PFSK-1 (cell line): ENCODE measurements at regions not wholly inside any gene's neighbourhood (a gene's known extent, or its start where the extent isn't known, plus 50 kb on each side); places are given as distances from the start of the nearest gene placed in this dataset.

Experiments
- FOXP2 ChIP-seq: optimal IDR thresholded peaks from 2 replicates; pipeline ENCODE3; 2011; ENCODE audit warnings: borderline replicate concordance, control low read depth, inconsistent platforms; ENCODE audit not compliant: insufficient read depth; ENCODE audit errors: extremely low read length, extremely low read depth
- POLR2AphosphoS5 ChIP-seq: IDR thresholded peaks from 2 replicates; pipeline ENCODE4 v1.6.1; 2012; ENCODE audit warnings: low read depth, mild to moderate bottlenecking, control low read depth, low read length, moderate library complexity
- SIN3A ChIP-seq: IDR thresholded peaks from 2 replicates; pipeline ENCODE4 v1.6.1; 2012; ENCODE audit warnings: mild to moderate bottlenecking, low read length, moderate library complexity, borderline replicate concordance; ENCODE audit not compliant: insufficient read depth
- TAF1 ChIP-seq: IDR thresholded peaks from 2 replicates; pipeline ENCODE4 v1.6.1; 2012; ENCODE audit warnings: low read length, control low read depth, borderline replicate concordance; ENCODE audit not compliant: insufficient read depth
- TF ChIP-seq, protein P1 (sequence below), 2 experiments: IDR thresholded peaks; 2 replicates each; pipeline versions ENCODE4 v1.6.1 to v1.8.0; 2011 to 2012; ENCODE audit warnings: low read depth in 2 of 2, low read length in 2 of 2, control low read depth in 1 of 2, inconsistent platforms in 1 of 2, mild to moderate bottlenecking in 1 of 2, moderate library complexity in 1 of 2; ENCODE audit not compliant: insufficient read depth in 1 of 2

DNA sequence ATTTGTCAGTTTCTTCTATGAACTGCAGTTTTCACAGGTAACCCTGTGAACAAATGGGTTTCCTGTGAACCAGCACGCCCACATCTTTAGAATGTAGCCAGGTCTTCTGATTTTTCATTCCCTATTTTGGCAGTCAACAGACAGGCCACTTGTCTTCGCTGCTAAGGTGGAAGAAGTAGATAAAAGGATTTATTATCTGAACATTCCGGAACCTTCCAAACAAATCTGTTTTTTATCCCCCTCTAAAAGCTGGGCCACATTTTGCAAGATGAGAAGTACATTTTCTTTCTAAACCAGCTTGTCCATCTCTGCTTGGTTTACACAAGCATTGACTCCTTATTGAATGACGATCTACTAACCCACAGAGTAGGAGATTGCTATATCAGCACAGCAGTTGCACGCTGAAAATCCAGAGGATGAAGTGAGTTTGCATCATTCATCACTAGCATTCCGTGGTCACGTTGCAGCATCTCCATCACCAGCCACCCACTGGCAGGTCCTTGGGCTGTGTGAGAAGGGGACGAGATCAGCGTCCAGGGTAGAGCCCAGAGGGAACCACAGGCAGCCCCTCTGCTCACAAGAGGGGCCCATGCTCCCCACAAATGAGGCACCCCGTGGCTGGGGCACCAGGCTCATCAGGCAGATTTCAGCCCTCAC is 83.5 kb downstream of the TOMM20 start:
- TF ChIP-seq, protein P1, sequence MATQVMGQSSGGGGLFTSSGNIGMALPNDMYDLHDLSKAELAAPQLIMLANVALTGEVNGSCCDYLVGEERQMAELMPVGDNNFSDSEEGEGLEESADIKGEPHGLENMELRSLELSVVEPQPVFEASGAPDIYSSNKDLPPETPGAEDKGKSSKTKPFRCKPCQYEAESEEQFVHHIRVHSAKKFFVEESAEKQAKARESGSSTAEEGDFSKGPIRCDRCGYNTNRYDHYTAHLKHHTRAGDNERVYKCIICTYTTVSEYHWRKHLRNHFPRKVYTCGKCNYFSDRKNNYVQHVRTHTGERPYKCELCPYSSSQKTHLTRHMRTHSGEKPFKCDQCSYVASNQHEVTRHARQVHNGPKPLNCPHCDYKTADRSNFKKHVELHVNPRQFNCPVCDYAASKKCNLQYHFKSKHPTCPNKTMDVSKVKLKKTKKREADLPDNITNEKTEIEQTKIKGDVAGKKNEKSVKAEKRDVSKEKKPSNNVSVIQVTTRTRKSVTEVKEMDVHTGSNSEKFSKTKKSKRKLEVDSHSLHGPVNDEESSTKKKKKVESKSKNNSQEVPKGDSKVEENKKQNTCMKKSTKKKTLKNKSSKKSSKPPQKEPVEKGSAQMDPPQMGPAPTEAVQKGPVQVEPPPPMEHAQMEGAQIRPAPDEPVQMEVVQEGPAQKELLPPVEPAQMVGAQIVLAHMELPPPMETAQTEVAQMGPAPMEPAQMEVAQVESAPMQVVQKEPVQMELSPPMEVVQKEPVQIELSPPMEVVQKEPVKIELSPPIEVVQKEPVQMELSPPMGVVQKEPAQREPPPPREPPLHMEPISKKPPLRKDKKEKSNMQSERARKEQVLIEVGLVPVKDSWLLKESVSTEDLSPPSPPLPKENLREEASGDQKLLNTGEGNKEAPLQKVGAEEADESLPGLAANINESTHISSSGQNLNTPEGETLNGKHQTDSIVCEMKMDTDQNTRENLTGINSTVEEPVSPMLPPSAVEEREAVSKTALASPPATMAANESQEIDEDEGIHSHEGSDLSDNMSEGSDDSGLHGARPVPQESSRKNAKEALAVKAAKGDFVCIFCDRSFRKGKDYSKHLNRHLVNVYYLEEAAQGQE (IDR thresholded peaks at IDR 0.05; ENCODE audit: insufficient read depth in 1 of 2, low read depth in 2 of 2, low read length in 2 of 2): no peak
- TF ChIP-seq SIN3A (no peak), TAF1 (no peak), POLR2AphosphoS5 (no peak), FOXP2 (no peak)
